GM18951 (cell line): ENCODE measurements at regions not wholly inside any gene's neighbourhood (a gene's known extent, or its start where the extent isn't known, plus 50 kb on each side); places are given as distances from the start of the nearest gene placed in this dataset.

ENCODE experiments used
- POLR2A ChIP-seq: IDR thresholded peaks from 4 replicates; pipeline ENCODE4 v1.6.1; 2011; ENCODE audit warnings: mild to moderate bottlenecking; ENCODE audit not compliant: insufficient read length, insufficient read depth; ENCODE audit errors: extremely low read depth
- in situ Hi-C: fragments of 300-500 bp; cut with MboI; formaldehyde crosslinking; loops from one replicate; pipeline ENCODE4 v1.12.0; 2022; ENCODE audit warnings: low sequenced_read_pairs, mixed read lengths, inconsistent platforms; ENCODE audit not compliant: unreplicated experiment

DNA sequence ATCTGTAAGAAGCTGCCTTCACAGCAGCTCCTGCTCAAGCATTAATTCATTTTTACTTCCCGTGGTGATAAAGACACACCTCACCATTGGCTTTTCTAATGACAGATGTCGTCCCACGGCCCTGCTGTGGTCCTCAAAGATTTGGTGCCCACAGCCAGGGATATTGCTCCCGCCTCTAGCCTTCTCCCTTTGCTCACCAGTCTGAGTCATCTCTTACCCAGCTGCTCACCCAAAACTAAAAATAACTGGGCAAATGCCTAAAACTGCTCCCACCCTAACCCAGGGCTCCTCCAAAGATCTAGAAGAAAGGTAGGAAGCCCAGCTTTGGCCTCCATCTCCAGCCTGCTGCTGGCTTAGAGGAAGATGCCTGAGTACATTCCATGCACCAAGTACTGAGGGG lies 371.1 kb upstream of the ZNF507 start:
- in situ Hi-C loops: no loop called here
- no peak for TF ChIP-seq POLR2A

DNA sequence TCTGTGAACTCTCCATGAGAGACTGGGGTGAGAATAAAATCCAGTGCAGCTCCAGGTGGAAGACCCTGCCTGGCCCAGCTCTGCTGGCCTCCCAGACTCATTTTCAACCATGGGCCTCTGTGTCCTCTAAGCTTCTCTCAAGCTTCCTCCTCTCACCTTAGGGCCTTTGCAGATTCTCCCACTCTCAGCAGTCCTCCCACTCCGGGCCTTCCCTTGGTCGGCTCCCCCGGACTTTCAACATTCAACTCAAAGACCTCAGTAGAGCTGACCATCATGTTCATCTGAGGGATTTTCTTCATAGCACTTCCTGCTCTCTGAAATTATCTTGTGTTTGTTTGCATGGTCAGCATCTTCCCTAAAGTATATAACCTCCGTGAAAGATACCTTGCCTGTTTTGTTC lies 370.5 kb upstream of the ZNF507 start:
- TF ChIP-seq POLR2A: no peak
- in situ Hi-C loops: no loop called here

DNA sequence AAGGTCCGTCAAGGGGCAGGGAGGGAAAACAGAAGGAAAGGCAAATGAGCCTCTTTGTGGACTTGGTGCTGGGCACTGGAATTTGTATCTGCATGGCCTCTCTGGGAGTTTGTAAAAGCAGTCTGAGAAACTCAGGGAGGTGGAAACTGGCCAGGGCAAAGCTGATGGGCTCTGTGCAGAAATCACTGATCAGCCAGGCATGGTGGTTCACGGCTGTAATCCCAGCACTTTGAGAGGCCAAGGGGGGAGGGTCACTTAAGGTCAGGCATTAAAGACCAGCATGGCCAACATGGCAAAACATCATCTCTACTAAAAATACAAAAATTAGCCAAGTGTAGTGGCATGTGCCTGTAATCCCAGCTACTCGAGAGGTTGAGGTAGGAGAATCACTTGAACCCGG lies 369.9 kb upstream of the ZNF507 start:
- in situ Hi-C loops: no loop called here
- TF ChIP-seq POLR2A: no peak

DNA sequence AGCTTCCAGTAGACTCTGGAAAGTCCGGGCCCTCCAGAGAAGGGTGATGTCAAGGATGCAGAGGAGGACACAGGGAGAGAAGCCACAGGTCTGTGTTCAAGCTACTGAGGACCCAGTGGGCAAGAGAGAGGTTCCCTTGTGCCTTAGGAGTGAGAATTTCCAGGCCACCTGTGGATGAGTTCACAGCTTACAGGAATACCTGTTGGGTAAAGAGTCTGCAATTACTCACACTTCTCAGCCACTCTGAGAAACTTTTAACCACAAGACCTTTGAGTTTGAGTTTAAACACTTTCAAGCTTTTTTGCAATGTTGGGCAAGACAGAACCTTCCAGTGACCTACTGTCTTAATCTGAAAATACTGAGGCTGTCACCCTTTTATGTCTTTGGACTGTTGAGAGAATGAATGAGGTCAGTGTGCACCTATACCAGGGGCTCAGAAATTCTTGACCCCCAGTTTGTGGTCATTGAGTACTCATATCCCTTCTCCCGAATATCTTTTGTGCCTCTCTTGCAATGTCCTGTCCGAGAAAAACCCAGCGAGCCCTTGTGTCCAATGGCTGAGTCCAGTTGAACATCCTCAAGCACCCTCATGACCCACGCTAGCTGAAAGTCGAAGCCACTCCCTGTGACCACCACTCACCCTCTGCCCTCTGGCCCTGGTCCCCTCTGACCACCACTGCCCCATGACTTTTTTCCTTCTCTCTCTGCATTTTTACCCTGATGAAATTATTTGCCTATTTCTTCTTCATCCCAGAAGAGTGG lies 368.5 kb upstream of the ZNF507 start:
- TF ChIP-seq POLR2A: no peak
- in situ Hi-C loops: no loop called here

DNA sequence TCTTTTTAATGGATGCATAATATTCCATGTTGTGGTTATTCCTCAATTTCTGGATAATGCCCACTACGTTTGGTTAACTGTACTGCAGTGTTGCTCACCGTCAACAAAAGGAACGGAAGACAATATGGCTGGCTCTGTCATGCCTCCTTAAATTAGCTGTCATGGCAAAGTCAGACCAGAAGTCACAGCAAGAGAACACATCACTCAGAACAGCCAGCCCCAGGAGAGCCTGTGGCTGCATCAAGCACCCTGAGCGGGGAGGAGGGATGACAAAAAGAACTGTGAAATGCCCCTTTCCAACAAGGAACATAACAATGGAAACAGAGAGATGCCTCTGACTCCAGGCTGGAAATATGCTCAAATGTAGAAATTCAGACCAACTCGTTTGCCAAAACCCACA lies 366.0 kb upstream of the ZNF507 start:
- no peak for TF ChIP-seq POLR2A
- in situ Hi-C loops: no loop called here

DNA sequence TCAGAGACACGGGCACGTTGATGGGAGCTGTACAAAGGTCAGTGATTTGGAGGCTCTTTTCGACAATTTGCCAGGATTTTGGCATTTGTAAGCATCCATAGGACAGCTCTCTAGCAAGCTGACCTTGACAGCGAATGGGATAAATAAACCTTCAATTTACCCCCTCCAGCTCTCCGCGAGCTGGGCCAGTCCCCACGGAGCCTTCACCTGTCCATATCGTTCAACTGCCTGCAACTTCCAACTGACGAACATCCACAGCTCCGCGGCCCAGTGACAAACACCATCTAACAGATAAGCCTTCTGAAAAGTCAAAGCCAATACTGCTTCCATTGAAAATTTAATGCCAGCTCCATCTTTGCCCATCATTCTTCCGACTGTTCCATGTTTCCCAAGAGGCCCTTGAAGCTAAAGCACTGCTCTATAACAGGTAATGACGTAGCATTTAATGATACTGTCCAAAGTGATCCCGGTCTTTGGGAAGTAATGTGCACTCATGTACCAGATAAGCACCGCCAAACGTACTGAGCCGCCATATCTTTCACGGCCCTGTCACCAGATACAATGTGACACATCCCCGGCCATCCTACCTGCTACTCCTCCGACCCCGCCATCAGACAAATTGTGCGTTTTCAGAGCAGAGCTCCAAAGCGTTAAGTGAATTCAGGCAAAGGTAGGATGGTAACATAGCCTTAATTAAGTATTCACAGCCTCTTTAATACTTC lies 365.3 kb upstream of the ZNF507 start:
- TF ChIP-seq POLR2A: no peak
- in situ Hi-C loops: no loop called here

DNA sequence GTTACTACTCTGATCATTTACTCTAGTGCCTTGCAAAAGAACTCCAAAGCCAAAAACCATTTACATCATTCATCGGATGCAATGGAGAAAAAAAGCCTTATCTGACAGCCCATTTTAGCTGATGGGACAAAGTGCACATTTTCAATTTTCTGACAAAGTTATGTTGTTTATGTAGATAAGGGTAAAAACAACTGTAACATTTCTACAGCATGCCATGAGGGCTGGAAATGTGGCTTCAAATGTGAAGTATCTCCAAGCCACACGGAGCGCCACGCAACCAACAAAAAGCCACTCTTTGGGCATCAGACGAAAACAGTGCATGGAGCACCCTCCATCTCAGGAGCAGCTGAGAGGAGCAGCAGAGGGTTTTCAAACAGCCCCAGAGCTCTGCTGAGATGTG lies 364.6 kb upstream of the ZNF507 start:
- TF ChIP-seq POLR2A: no peak
- in situ Hi-C loops: no loop called here

DNA sequence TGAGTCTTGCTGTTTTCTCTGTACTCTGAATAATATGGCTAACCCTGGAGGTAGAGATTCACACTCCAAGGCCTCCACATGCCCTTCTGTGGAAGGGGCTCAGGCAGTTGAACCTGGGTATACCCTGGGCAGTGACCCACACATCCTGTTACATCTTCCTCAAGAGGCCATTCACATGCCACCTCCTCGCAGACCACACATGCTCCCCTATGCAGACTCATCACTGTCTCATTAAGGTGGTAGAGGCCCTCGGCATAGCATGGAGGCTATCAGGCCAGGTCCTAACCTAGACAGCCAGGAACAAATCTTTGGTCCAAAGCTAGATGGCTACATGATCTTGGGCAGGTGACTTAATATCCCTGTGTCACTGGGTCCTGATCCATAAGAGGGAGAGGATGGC lies 363.9 kb upstream of the ZNF507 start:
- in situ Hi-C loops: no loop called here
- no peak for TF ChIP-seq POLR2A

DNA sequence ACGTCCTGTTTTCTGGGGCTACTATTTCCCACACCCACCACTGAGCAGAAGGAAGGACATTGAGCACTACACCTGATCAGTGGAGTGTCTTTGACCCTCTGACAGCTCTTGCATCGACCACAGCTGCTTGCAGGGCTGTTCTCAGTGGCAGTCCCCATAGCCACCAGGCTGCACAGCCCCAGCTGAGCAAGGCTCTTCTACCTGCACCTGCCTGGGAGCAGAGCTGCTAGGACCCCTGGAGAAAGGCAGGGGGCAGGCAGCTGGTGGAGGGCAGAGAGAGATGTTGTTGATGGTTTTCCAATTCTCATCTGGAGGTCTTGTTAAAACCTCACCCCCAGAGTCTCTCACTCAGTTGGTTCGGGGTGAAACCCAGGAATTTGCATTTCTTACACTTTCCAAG lies 361.8 kb upstream of the ZNF507 start:
- in situ Hi-C loops: no loop called here
- TF ChIP-seq POLR2A: no peak

DNA sequence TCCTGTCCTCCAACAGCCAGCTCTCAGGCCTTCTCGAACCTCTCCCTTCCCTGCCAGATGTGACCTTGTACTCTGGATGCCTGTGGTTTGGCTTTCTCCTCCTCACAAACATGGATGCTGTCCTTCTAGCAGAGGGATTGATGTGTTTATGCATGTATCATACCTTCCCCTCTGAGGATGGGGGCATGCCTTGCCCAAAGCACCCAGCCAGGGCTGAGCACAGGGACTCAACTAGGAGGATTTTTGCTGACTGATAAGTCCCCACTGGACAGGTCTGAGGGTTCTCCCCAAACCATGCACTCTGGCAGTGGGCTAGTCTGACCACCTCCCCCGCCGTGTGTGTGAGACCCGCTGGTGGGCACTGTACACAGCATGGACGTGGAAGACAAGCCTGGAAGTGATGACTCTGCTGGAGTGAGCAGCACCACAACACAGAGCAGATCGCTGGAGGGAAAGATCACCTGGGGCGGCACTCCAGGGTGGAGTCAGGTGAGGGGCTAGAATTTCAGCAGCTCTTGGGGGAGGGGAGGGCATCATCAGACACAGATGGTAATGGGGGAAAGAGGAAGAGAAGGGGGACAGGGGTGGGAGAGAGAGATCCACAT lies 360.3 kb upstream of the ZNF507 start:
- TF ChIP-seq POLR2A: no peak
- in situ Hi-C loops: no loop called here

DNA sequence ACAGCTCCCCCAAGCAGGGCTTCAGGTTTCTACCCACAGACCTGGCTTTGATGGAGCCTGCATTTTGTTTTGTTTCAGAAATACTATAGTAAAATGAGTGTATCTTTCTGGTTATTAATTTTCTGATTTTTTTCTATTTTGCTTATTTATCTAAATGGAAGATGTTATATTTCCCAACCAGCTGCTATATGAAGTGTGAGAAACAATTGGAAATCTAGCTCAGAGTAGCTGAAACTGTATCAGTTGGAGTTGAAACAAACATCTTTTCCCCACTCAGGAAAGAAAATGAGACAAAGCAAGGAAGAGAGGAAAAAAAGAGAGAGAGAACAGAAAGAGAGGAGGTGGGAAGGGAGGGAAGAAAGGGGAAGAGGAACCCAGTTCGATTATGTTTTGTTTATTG lies 358.5 kb upstream of the ZNF507 start:
- no peak for TF ChIP-seq POLR2A
- in situ Hi-C loops: no loop called here

DNA sequence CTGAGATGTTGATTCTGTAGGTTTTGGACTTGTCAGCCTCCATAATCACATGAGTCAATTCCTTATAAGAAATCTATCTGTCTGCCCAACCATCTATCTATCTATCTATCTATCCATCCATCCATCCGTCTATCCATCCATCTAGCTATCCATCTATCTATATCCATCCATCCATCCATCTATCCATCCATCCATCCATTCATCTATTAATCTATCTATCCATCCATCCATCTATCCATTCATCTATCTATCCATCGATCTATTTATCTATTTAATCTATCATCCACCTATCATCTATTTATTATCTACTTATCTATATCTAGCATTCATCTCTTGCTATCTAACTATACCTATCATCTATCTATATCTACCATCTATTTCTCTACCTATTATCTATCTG lies 357.2 kb upstream of the ZNF507 start:
- in situ Hi-C loops: no loop called here
- TF ChIP-seq POLR2A: no peak

DNA sequence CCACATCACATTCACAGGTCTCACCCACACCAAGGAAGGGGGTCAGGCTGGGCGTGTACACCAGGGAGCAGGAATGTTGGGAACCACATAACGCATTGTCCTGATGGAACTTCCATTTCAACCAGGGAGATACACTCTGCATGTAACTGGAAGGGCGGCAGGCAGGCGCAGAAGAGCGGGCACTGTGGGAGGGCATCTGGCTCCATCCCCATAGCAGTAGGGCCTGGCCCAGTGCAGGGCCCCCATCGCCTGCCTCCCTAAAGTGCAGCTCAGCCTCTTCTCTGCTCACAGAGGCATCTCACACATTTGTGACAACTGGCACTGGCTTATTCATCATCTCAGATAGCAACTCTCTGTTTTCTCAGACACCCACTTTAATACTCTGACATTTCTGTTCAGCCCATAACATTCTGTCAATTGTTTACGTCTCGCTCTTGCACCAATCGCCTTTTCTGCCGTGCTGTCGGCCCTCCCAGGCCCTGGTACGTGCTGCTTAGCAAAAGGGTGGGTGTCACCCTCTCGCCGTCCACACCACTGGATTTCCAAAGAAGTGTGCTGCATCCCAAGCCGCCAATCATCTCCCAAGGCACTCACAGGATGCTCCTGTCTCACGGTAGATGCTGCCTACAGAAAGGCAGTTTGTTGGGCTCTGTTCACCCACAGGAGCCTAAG lies 353.3 kb upstream of the ZNF507 start:
- no peak for TF ChIP-seq POLR2A
- in situ Hi-C loops: no loop called here

DNA sequence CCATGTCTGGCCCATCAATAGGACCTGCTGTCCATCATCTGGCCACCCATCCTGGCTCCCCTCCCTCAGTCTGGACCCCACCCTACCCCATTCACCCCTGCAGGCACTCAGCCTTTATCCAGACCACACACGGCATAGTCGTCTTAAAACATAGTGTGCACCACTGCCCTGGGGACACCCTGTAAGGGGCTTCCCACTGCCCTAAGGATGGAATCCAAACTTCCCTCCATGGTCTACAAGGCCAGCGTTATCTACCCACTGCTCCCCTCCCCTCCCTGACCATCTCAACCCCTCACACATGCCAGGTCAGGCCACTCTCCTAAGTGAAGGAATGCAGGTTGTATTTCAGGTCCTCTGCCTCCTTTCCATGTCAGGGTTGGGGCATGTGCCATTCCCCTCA lies 352.7 kb upstream of the ZNF507 start:
- TF ChIP-seq POLR2A: no peak
- in situ Hi-C loops: no loop called here

DNA sequence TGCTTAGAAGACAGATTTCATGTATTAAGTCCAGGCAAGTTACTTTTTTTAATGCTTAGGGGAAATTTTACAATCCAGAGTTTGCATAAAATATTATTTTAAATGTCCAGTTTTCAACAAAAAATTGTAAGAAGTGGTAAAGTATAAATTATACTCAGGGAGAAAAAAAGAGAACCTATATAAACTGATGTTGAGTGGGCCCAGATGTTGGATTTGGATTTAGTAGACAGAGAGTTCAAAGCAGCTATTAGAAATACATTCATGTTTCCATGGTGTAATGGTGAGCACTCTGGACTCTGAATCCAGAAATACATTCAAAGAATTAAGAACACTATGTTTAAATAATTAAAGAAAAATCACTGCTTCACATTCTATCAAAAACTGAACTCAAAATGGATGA lies 349.9 kb upstream of the ZNF507 start:
- in situ Hi-C loops: no loop called here
- no peak for TF ChIP-seq POLR2A
